GM18511 (cell line): ENCODE measurements at regions not wholly inside any gene's neighbourhood (a gene's known extent, or its start where the extent isn't known, plus 50 kb on each side); places are given as distances from the start of the nearest gene placed in this dataset.

ENCODE experiments used
- ATAC-seq: cut with Tn5 transposase; IDR thresholded peaks from one replicate; pipeline ENCODE4 v1.9.1; 2021; ENCODE audit warnings: mild to moderate bottlenecking, moderate library complexity; ENCODE audit not compliant: unreplicated experiment

DNA sequence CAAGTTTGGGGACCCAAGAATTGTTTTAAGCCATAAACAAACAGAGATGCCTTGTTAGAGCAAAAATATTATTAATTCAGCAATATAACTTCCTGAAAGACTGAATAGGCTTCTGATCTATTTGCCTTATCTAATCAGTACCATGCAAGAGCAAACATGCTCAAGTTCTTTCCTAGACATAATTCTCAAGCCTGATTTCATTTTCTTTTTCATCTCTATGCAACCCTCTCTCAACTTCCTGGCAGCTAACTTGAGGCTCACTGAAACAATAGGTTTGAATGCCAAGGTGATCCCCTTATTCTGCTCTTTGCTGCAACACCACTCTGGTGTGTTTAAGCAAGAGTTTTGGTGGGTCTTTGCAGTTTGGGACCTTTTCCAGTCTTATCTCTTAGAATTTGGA, 230.9 kb upstream of the CD96 start:
- ATAC-seq, result peak; percentile 33

DNA sequence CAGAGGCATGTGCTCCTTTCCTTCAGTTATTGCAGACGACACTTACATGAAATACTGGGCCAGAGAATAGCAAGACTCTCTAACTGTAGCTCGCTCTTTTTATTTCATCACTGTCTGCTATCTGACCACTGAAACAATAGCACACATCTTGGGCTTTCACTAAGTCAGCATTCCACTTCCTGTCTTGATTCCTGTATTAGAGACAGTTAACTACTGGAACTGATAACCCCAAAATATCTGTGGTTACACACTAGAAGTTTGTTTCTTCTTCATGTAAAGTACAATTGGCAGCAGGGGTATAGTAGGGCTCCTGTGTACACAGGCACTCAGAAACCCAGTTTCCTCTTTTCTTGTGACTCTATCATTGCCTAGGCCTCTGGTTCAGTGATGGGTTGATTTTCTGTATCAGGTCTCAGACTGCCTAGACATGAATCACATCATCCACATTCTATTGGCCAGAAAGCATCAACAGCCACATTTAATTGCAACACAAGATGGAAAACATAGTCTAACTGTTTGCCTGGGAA, 230.2 kb upstream of the CD96 start:
- peak; percentile 90 for ATAC-seq

DNA sequence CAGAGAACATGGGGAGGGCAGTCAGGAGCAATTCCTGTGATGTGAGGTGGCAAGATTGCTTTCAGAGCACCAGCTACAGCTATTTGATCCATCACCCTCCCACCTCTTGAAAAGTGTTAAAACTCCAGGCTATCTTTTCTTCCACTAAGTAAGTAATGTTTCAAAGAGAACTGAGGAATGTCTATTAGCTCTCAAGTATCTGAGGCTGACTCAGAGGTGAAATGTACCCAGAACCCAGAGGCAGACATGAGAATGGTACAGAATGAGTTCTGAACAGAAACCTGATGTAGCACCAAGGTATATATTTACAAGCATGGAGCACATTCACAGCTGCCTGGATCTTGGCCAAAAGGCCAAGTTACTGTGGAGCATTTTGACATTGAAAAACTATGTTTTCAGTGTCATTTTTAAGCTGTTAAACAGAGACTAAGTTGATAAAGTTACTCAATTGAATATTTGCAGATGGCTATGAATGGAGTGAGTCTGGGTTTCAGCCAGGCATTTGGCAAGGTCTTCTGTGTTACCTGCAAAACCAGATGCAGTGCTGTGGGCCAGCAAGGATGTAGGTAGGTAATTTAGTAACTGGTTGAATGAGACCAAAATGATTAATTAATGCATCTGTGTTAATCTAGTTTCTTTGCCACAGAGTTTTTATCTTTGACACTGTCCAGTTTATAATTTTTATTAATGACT, 227.7 kb upstream of the CD96 start:
- no peak for ATAC-seq

- ATAC-seq, result no peak
These were observed 227.1 kb upstream of the CD96 start for GRCh38 chr3:111314898-111315297.

DNA sequence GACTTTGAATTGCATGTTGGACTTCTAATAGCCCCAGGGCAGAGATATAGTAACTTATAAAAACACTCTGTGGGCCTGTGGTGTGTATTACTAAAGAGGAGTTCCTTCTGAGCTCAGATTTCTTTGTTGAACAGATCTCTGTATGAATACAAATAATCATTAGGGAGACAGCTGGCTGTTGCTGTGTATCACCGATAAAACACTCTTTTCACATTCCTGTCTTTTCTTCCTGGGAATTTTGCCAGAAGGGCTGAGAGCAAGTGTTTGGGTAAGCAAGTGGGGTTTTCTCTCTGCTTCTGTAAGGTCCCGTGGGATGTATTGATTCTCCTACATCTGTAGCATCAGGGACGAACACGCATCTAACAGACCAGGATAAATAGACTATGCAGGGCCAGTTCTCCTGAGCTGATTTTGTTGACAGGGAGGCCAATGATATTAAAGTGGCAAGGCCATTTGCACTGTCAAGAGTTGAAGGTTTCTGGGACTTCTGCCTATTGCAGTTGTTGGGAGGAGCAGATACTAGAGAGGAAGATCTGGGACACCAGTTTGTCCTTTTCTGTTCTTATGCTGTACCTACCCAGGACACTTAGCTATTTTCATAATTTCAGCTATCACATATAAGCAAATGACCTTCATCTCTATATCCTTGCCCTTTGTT, 225.9 kb upstream of the CD96 start:
- ATAC-seq, result no peak

DNA sequence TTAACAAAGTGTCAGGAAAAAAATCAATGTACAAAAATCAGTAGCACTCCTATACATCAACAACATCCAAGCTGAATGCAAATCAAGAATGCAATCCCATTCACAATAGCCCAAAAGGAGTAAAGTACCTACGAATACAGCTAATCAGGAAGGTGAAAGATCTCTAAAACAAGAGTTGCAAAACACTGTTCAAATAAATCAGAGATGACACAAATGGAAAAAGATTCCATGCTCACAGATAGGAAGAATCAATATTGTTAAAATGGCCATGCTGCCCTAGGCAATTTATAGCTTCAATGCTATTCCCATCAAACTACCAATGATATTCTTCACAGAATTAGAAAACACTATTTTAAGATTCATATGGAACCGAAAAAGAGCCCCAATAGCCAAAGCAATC, 223.7 kb upstream of the CD96 start:
- no peak for ATAC-seq

DNA sequence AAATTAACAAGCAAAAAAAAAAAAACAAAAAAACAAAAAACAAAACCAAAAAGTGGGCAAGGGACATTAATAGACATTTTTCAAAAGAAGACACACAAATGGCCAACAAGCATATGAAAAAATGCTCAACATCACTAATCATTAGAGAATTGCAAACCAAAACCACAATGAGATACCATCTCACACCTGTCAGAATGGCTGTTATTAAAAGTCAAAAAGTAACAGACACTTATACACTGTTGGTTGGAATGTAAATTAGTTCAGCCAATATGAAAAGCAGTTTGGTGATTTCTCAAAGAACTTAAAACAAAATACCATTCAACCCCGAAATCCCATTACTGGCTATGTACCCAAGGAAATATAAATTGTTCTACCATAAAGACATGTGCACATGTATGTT, 222.4 kb upstream of the CD96 start:
- no peak for ATAC-seq

- no peak for ATAC-seq
These were observed 220.2 kb upstream of the CD96 start for GRCh38 chr3:111321786-111322185.

- ATAC-seq, result no peak
These were observed 219.0 kb upstream of the CD96 start for GRCh38 chr3:111323019-111323418.

- ATAC-seq, result peak; percentile 49
These were observed 217.8 kb upstream of the CD96 start for GRCh38 chr3:111324151-111324550.

GRCh38 chr3:111324645-111325044, 217.4 kb upstream of the CD96 start:
- peak; percentile 63 for ATAC-seq

DNA sequence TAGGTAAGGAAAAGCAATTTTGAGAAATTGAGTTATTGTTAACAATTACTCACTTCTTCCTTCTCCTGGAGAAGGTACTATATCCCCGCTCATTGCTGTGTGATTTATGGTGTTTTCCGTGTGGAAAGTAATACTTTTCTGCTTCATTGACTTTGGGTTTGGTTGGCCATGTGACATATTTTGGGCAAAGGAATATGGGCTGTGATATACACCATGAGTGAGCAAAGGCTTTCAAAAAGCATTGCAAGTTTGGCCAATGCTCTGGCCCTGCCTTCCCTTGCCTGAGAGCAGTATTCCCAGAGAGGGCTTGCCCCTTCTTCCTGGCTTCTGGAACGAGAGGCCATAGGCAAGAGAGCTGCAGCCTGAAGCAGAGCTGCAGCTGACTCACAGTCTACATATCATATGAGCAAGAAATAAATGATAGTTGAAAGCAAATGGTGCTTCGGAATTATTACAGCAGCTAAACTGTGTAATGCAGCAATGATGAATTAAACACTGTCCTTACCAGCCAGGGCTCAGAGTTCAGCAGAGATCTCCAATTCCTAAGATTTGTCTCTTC, 216.8 kb upstream of the CD96 start:
- no peak for ATAC-seq

DNA sequence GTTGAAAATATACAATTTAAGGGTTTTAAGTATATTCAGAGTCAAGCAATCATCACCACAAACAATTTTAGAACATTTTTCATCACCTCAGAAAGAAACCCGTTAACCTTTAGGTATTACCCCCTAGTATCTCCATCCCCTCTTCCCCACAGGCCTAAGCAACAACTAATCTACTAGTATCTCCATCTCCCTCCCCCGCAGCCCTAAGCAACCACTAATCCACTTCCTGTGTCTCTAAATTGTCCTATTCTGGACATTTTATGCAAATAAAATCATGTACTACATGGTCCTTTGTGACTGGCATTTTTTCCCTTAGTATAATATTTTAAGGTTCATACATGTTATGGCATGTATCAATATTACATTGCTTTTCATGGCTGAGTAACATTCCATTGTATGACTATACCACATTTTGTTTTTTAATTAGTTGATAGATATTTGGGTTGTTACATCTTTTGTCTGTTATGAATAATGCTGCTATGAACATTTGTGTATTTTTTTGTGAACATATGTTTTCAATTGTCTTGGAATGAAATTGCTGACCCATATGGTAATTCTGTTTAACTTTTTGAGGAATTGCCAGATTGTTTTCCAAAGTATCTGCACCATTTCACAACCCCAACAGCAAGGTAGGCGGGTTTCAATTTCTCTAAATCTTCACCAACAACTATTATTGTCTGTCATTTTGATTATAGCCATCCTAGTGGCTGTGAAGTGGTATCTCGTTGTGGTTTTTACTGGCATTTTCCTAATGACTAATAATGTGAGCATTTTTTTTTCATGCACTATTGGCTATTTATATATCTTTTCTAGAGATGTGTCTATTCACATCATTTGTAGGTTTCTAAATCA, 215.6 kb upstream of the CD96 start:
- peak; percentile 41 for ATAC-seq

DNA sequence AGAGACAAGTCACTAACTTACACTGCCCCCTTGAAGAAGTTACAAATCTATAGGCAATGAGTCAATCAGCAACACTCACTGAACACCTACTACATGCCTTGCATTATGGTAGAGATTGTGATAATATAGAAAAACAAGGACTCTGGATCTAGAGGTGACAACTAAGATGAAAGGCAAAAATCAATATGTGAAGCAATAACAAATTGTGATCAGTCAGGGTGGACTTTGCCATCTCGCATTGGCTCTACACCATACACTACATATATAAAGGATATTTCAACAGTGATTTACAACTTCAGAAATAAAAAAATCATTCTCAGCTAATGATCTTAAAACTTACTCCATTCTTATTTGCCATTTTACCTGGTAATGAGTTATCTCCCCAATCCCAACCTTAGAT, 210.7 kb upstream of the CD96 start:
- ATAC-seq, result no peak

GRCh38 chr3:111331912-111332311, 210.1 kb upstream of the CD96 start:
- no peak for ATAC-seq

GRCh38 chr3:111332488-111333080, 209.4 kb upstream of the CD96 start:
- no peak for ATAC-seq

DNA sequence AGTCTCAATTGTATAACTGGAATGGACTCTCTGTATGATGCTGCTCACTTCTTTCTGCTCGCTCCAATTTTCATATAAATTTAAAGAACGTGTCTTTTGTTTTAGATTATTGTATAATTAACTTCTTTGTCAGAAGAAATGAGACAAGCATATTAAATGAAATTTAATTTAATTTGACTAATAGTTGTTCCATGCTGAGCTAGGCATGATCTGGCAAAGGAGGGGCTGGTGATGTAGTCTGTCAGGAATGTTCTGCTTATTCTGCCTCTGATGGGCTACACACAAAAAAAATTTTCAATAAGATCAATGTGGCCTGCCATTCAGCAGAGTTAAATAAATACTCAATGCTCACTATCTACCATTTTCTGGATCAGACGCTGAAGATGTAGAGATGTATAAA, 208.4 kb upstream of the CD96 start:
- no peak for ATAC-seq

DNA sequence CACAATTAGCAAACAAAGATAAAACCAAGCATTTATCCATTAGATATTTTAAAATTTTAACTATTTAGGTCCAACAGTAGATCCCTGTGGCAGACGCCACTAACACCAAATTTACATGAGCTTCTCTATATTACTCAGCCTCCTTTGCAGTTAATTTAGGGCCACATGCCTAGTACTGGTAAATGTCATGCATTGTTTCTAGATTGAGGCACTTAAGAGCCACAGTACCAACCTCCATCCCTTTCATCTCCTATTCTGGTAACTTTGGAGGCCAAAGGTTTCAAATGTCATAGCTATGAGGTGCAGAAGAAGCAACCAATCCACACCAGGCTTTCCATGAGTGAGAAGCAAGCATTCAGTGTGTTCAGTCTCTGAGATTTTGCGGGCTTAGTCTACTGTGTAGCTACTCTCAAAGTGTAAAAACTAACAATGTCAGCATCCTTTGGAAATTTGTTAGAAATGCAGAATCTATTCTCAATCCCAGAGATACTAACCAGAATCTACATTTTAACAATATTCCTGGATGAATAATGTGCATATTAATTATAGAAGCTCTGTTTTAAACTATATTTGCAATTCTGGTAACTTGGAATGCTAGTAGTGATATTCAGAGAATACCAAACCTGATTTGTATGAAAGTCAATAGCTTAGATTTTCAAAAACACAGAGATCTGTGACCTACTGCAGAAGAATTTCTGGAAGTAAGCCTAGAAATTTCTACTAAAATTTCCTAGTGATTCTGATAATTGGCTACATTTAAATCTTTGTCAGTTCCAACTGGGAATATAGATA, 206.3 kb upstream of the CD96 start:
- peak; percentile 67 for ATAC-seq

GRCh38 chr3:111336511-111336910, 205.5 kb upstream of the CD96 start:
- ATAC-seq, result no peak

GRCh38 chr3:111338059-111338698, 203.8 kb upstream of the CD96 start:
- ATAC-seq, result no peak
